Hepatocyte (in vitro differentiated cells): ENCODE measurements at regions not wholly inside any gene's neighbourhood (a gene's known extent, or its start where the extent isn't known, plus 50 kb on each side); places are given as distances from the start of the nearest gene placed in this dataset.

Experiments
- CTCF ChIP-seq: fragments of 200-600 bp; sonication (generic); IDR thresholded peaks from 2 replicates; pipeline ENCODE4 v1.5.1; 2016; ENCODE audit warnings: antibody characterized with exemption, mild to moderate bottlenecking; ENCODE audit not compliant: poor library complexity
- EZH2 ChIP-seq: fragments of 200-600 bp; sonication (generic); IDR thresholded peaks from 2 replicates; pipeline ENCODE4 v1.6.1; 2016; ENCODE audit warnings: antibody characterized with exemption, mild to moderate bottlenecking, borderline replicate concordance
- EZH2phosphoT487 ChIP-seq: fragments of 200-600 bp; sonication (generic); IDR thresholded peaks from one replicate; pipeline ENCODE4 v1.6.1; 2018; ENCODE audit warnings: antibody characterized with exemption, mild to moderate bottlenecking, low read depth, moderate library complexity; ENCODE audit not compliant: unreplicated experiment, severe bottlenecking

GRCh38 chr12:75773377-75773776 lies 258.2 kb downstream of the PHLDA1 start:
- TF ChIP-seq EZH2phosphoT487 (no peak), CTCF (no peak), EZH2 (no peak)
